ENCODE measurements at regions not wholly inside any gene's neighbourhood (a gene's known extent, or its start where the extent isn't known, plus 50 kb on each side); places are given as distances from the start of the nearest gene placed in this dataset.
A peak's percentile ranks its signal among the peaks of the same experiment; 100 is the strongest.

DNA sequence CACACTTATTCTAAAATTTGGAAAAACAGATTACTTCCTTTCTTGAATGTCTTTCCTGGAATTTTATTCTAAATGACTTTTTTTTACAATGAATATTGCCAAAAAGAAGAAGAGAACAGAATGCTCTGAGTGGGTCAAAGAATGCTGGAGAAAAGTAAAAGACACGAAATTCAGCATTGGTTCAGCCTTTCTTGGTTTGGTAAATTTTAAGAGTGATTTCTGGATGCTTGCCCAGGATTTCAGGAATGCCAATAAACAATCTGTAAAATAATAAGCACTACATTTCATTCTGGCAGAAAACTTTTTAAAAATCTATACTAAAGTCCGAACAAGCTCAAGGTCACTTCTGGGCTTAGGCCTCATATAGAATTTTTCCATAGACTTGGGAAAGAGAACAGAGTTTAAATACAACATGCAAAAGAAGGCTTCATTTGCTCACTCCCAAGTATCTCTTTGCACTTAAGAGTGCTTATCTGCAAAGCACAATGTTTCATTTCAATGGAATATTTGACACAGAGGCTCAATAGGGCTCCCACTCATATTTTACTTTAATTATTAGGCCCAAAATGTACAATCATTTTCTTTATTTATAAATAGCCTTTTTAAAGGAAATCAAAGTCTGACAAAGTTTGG lies 359.5 kb upstream of the ANKRD30A start:
- TF ChIP-seq, protein P1, sequence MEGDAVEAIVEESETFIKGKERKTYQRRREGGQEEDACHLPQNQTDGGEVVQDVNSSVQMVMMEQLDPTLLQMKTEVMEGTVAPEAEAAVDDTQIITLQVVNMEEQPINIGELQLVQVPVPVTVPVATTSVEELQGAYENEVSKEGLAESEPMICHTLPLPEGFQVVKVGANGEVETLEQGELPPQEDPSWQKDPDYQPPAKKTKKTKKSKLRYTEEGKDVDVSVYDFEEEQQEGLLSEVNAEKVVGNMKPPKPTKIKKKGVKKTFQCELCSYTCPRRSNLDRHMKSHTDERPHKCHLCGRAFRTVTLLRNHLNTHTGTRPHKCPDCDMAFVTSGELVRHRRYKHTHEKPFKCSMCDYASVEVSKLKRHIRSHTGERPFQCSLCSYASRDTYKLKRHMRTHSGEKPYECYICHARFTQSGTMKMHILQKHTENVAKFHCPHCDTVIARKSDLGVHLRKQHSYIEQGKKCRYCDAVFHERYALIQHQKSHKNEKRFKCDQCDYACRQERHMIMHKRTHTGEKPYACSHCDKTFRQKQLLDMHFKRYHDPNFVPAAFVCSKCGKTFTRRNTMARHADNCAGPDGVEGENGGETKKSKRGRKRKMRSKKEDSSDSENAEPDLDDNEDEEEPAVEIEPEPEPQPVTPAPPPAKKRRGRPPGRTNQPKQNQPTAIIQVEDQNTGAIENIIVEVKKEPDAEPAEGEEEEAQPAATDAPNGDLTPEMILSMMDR (IDR thresholded peaks at IDR 0.05; ENCODE audit: extremely low read depth, low read depth, low read length), result no peak
- no peak for DNase-seq (ENCODE audit: insufficient read length, low spot score, missing footprints)

DNA sequence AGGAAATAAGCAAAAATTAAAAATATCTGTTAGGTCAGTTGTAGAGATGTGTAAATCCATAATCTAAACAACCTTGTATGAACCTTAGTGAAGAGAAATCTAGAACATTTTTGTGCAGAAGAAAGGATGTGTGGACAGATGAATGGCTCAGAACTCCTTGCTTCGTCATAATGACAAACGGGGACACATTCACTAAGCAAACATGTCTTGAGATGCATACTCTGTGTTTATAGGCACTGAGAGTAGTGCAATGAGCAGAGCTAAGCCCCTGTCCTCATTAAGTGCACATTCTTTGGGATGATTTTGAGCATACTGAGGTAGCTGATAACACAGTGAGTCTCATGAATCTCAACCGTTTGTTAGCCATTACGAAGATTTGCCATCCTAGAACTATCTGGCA lies 360.6 kb upstream of the ANKRD30A start:
- Histone ChIP-seq H3K4me2 (ENCODE audit: insufficient read depth, low read length) (no peak overlapping the region), H3K36me3 (ENCODE audit: insufficient read depth, low read length) (no peaks in the 10 kb centered on the region), H3K27ac (ENCODE audit: low read depth, low read length) (no peak overlapping the region), H2AFZ (ENCODE audit: low read length) (no peak overlapping the region), H3K27me3 (ENCODE audit: insufficient read depth, low read length) (no peaks in the 10 kb centered on the region), H3K9me3 (ENCODE audit: low read depth, low read length) (no peaks in the 10 kb centered on the region), H3K4me1 (ENCODE audit: insufficient read depth, low read length) (peaks cover 1% of the 10 kb centered on the region), H3K79me2 (ENCODE audit: insufficient read depth, low read length) (no peaks in the 10 kb centered on the region), H4K20me1 (ENCODE audit: insufficient read depth, low read length) (no peaks in the 10 kb centered on the region), H3K4me3 (ENCODE audit: insufficient read depth, low read length) (no peak overlapping the region)
- TF ChIP-seq, protein P1 (IDR thresholded peaks at IDR 0.05; ENCODE audit: extremely low read depth, low read depth, low read length), result no peak
- DNase-seq (ENCODE audit: insufficient read length, low spot score, missing footprints), result no peak

More for the DNA sequence above, 359.5 kb upstream of the ANKRD30A start:
- H3K79me2 ChIP-seq (ENCODE audit: insufficient read depth, low read length), result no peaks in the 10 kb centered on the region
- no peak overlapping the region for H2AFZ ChIP-seq (ENCODE audit: low read length)
- no peaks in the 10 kb centered on the region for H3K27me3 ChIP-seq (ENCODE audit: insufficient read depth, low read length)
- H3K36me3 ChIP-seq (ENCODE audit: insufficient read depth, low read length), result no peaks in the 10 kb centered on the region
- H4K20me1 ChIP-seq (ENCODE audit: insufficient read depth, low read length), result no peaks in the 10 kb centered on the region
- H3K4me1 ChIP-seq (ENCODE audit: insufficient read depth, low read length), result no peaks in the 10 kb centered on the region
- no peak overlapping the region for H3K4me3 ChIP-seq (ENCODE audit: insufficient read depth, low read length)
- no peaks in the 10 kb centered on the region for H3K9me3 ChIP-seq (ENCODE audit: low read depth, low read length)
- no peak overlapping the region for H3K27ac ChIP-seq (ENCODE audit: low read depth, low read length)
- H3K4me2 ChIP-seq (ENCODE audit: insufficient read depth, low read length), result no peak overlapping the region

DNA sequence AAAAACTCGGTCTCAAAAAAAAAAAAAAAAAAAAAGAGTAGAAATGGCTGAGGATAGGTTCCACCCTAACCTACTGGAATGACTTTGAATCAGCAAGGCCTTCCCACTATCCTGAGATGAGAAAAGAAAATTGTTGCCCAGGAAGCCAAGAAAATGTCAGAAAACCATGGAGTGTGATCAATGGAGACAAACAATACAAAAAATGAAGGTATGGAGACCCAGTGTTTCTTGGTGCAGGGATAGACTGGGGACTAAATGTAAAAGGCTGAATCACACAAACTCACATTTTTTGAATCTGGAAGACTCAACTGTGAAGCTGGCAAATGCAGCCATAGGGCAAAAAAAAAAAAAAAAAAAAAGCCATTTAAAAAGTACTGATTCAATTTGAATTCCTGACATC lies 364.3 kb upstream of the ANKRD30A start:
- TF ChIP-seq, protein P1 (IDR thresholded peaks at IDR 0.05; ENCODE audit: extremely low read depth, low read depth, low read length), result no peak
- Histone ChIP-seq H3K36me3 (ENCODE audit: insufficient read depth, low read length) (no peaks in the 10 kb centered on the region), H3K4me1 (ENCODE audit: insufficient read depth, low read length) (peaks cover 15% of the 10 kb centered on the region), H3K79me2 (ENCODE audit: insufficient read depth, low read length) (no peaks in the 10 kb centered on the region), H4K20me1 (ENCODE audit: insufficient read depth, low read length) (no peaks in the 10 kb centered on the region), H3K4me3 (ENCODE audit: insufficient read depth, low read length) (no peak overlapping the region), H3K9me3 (ENCODE audit: low read depth, low read length) (no peaks in the 10 kb centered on the region), H2AFZ (ENCODE audit: low read length) (no peak overlapping the region), H3K27me3 (ENCODE audit: insufficient read depth, low read length) (no peaks in the 10 kb centered on the region), H3K4me2 (ENCODE audit: insufficient read depth, low read length) (no peak overlapping the region), H3K27ac (ENCODE audit: low read depth, low read length) (no peak overlapping the region)
- DNase-seq (ENCODE audit: insufficient read length, low spot score, missing footprints), result no peak

DNA sequence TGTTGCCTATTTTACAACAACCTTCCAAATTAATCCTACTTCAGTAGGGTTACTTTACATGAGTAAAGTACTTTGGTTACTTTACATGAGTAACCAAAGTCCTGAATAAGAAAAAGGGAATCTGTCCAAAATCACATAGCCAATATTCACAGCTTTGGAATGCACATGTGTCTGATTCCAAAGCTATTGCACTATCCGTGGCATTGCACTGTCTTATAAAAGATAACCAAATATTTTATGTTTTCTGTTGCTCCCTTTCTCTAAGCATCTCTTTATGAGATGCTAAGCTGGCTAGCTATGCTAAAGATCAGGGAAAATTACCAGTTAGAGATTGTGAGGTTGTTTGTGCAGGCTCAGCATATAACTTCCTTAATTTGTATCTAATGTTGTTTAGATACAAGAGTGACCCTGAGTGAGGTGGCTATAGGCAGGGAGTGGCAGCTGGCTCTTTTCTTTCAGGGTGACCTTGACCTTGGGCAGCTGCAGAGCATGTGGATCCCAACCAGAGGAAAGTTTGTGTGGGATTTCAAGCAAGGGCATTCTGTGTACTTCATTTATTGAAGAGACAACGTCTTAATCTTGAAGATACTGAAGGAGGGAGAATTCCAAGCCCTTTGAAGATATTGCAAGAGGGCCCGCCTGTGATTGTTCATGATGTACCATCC lies 366.1 kb upstream of the ANKRD30A start:
- no peaks in the 10 kb centered on the region for H3K79me2 ChIP-seq (ENCODE audit: insufficient read depth, low read length)
- no peaks in the 10 kb centered on the region for H3K27me3 ChIP-seq (ENCODE audit: insufficient read depth, low read length)
- H2AFZ ChIP-seq (ENCODE audit: low read length), result no peak overlapping the region
- no peaks in the 10 kb centered on the region for H4K20me1 ChIP-seq (ENCODE audit: insufficient read depth, low read length)
- H3K9me3 ChIP-seq (ENCODE audit: low read depth, low read length), result no peaks in the 10 kb centered on the region
- H3K4me2 ChIP-seq (ENCODE audit: insufficient read depth, low read length), result peak overlapping the region; percentile 14
- peak overlapping the region; percentile 15 for H3K27ac ChIP-seq (ENCODE audit: low read depth, low read length)
- H3K4me1 ChIP-seq (ENCODE audit: insufficient read depth, low read length), result peaks cover 15% of the 10 kb centered on the region
- no peak overlapping the region for H3K4me3 ChIP-seq (ENCODE audit: insufficient read depth, low read length)
- TF ChIP-seq, protein P1 (IDR thresholded peaks at IDR 0.05; ENCODE audit: extremely low read depth, low read depth, low read length), result no peak
- H3K36me3 ChIP-seq (ENCODE audit: insufficient read depth, low read length), result no peaks in the 10 kb centered on the region
- DNase-seq (ENCODE audit: insufficient read length, low spot score, missing footprints), result peak; percentile 93

All from osteoblast (primary cell).